Endothelial cell of umbilical vein (primary cell): ENCODE measurements at regions not wholly inside any gene's neighbourhood (a gene's known extent, or its start where the extent isn't known, plus 50 kb on each side); places are given as distances from the start of the nearest gene placed in this dataset.

Experiments
- BruUV-seq: library from RNA; stranded (reverse); fragments of 400-500 nt; replicated peaks from 2 replicates; lab custom pipeline; 2021; lab: Mats Ljungman, UMichigan
- CTCF ChIA-PET: fragments of 300-600, 350-600 bp; sonication (Branson Sonifier 250); formaldehyde crosslinking; loops from one replicate; lab custom pipeline; 2021; ENCODE audit warnings: antibody characterized with exemption, inconsistent platforms; lab: Charles Lee
- POLR2A ChIA-PET: fragments of 300-600, 350-600 bp; sonication (Branson Sonifier 250); formaldehyde crosslinking; loops from one replicate; lab custom pipeline; 2021; ENCODE audit warnings: antibody characterized with exemption, inconsistent platforms; lab: Charles Lee
- DNase-seq: peaks from one replicate; pipeline ENCODE4 v3.0.0-alpha.2; 2011; ENCODE audit warnings: low read depth, low spot score
- FAIRE-seq: peaks from 2 replicates; lab custom pipeline; 2011; peaks lifted over from hg19 to GRCh38; lab: Jason Lieb, UNC
- H2AFZ ChIP-seq: 2 replicates; pipeline ENCODE4 v1.6.0; 2012; ENCODE audit warnings: low read depth, low read length, control low read depth, inconsistent platforms
- H3K27ac ChIP-seq: 2 replicates; pipeline ENCODE4 v1.5.1; 2011; ENCODE audit warnings: low read depth, mild to moderate bottlenecking, control low read depth, low read length, moderate library complexity; ENCODE audit not compliant: insufficient read depth
- H3K27me3 ChIP-seq, 2 experiments: 2 replicates each; pipeline versions ENCODE4 v1.6.0 to v1.6.1; 2011; ENCODE audit warnings: low read length in 2 of 2, mixed read lengths in 1 of 2; ENCODE audit not compliant: control insufficient read depth in 2 of 2, insufficient read depth in 2 of 2
- H3K36me3 ChIP-seq, 2 experiments: 2 replicates in 1 of 2; 3 replicates in 1 of 2; pipeline ENCODE4 v1.5.1; 2011; ENCODE audit warnings: low read length in 2 of 2, mild to moderate bottlenecking in 1 of 2, moderate library complexity in 1 of 2; ENCODE audit not compliant: control insufficient read depth in 2 of 2, insufficient read depth in 2 of 2; ENCODE audit errors: extremely low read depth in 1 of 2
- H3K4me1 ChIP-seq: 3 replicates; pipeline ENCODE4 v1.5.1; 2011; ENCODE audit warnings: mild to moderate bottlenecking, low read length; ENCODE audit not compliant: control insufficient read depth, insufficient read depth; ENCODE audit errors: extremely low read depth
- H3K4me2 ChIP-seq: 2 replicates; pipeline ENCODE4 v1.6.1; 2011; ENCODE audit warnings: low read length, control low read depth, mixed read lengths; ENCODE audit not compliant: insufficient read depth
- H3K4me3 ChIP-seq, 3 experiments: fragments of 200-600 bp in 1 of 3; sonication (generic), shearing (Covaris generic) in 1 of 3; replicated peaks in 1 of 3; 2 replicates each; pipeline ENCODE4 v1.5.1; 2011 to 2016; ENCODE audit warnings: control low read depth in 3 of 3, low read length in 3 of 3, mild to moderate bottlenecking in 2 of 3, inconsistent platforms in 1 of 3, low read depth in 1 of 3, moderate library complexity in 1 of 3; ENCODE audit not compliant: insufficient read depth in 1 of 3
- H3K79me2 ChIP-seq: 2 replicates; pipeline ENCODE4 v1.6.0; 2012; ENCODE audit warnings: low read length, inconsistent platforms; ENCODE audit not compliant: control insufficient read depth, insufficient read depth
- H3K9ac ChIP-seq: replicated peaks from 2 replicates; pipeline ENCODE3; 2011; ENCODE audit warnings: low read length, control low read depth; ENCODE audit not compliant: insufficient read depth; ENCODE audit errors: extremely low read depth
- H3K9me1 ChIP-seq: replicated peaks from 3 replicates; pipeline ENCODE4 v1.6.0; 2011; ENCODE audit warnings: mild to moderate bottlenecking, low read length; ENCODE audit not compliant: control insufficient read depth, insufficient read depth; ENCODE audit errors: extremely low read depth
- H3K9me3 ChIP-seq: replicated peaks from 2 replicates; pipeline ENCODE4 v1.5.1; 2012; ENCODE audit warnings: low read length, inconsistent platforms; ENCODE audit not compliant: control insufficient read depth, insufficient read depth
- H4K20me1 ChIP-seq: replicated peaks from 2 replicates; pipeline ENCODE3; 2011; ENCODE audit warnings: mild to moderate bottlenecking, low read length; ENCODE audit not compliant: control insufficient read depth, insufficient read depth; ENCODE audit errors: extremely low read depth
- EZH2 ChIP-seq: IDR thresholded peaks from 2 replicates; pipeline ENCODE4 v1.6.1; 2012; ENCODE audit warnings: borderline replicate concordance, low read depth, mild to moderate bottlenecking, moderate library complexity, low read length, inconsistent platforms; ENCODE audit not compliant: severe bottlenecking
- FOS ChIP-seq: IDR thresholded peaks from 2 replicates; pipeline ENCODE4 v1.6.1; 2011; ENCODE audit warnings: mild to moderate bottlenecking, low read length, moderate library complexity, borderline replicate concordance; ENCODE audit not compliant: insufficient read depth
- GATA2 ChIP-seq: IDR thresholded peaks from 2 replicates; pipeline ENCODE4 v1.7.0; 2011; ENCODE audit warnings: low read depth, mild to moderate bottlenecking, moderate library complexity, mixed read lengths, low read length; ENCODE audit not compliant: insufficient read length, insufficient read depth
- JUN ChIP-seq: IDR thresholded peaks from 2 replicates; pipeline ENCODE4 v1.6.1; 2011; ENCODE audit warnings: borderline replicate concordance, low read depth; ENCODE audit not compliant: insufficient read length, insufficient read depth
- MYC ChIP-seq: IDR thresholded peaks from one replicate; pipeline ENCODE4 v1.6.1; 2011; ENCODE audit warnings: mild to moderate bottlenecking, low read depth, low read length
- POLR2A ChIP-seq: IDR thresholded peaks from 2 replicates; pipeline ENCODE4 v1.6.1; 2012; ENCODE audit warnings: low read depth, mild to moderate bottlenecking, control low read depth, low read length
- POLR2AphosphoS5 ChIP-seq: IDR thresholded peaks from 2 replicates; pipeline ENCODE4 v1.6.1; 2012; ENCODE audit warnings: low read depth, mild to moderate bottlenecking, control low read depth, low read length, moderate library complexity; ENCODE audit not compliant: insufficient read depth
- dilution Hi-C: fragments of 300-500 bp; cut with MboI; formaldehyde crosslinking; loops from one replicate; pipeline ENCODE4 v1.15.0; 2019; ENCODE audit warnings: low sequenced_read_pairs; ENCODE audit not compliant: extremely low pct_ligation_motif_present
- intact Hi-C: fragments of 100-400 bp; cut with micrococcal nuclease; formaldehyde crosslinking; loops from one replicate; pipeline ENCODE4 v1.10.0; 2022
- TF ChIP-seq, protein P1 (sequence below), 2 donors: IDR thresholded peaks; 1 replicate in 1 of 2; 2 replicates in 1 of 2; pipeline ENCODE4 v1.5.1; 2011; ENCODE audit warnings: low read length in 2 of 2, mild to moderate bottlenecking in 2 of 2, moderate library complexity in 2 of 2, control low read depth in 1 of 2, inconsistent platforms in 1 of 2, low read depth in 1 of 2; ENCODE audit not compliant: insufficient read depth in 1 of 2; ENCODE audit errors: extremely low read depth in 1 of 2
- TF ChIP-seq, protein P2 (sequence below): IDR thresholded peaks from 2 replicates; pipeline ENCODE4 v1.6.1; 2011; ENCODE audit not compliant: insufficient read depth, insufficient read length

DNA sequence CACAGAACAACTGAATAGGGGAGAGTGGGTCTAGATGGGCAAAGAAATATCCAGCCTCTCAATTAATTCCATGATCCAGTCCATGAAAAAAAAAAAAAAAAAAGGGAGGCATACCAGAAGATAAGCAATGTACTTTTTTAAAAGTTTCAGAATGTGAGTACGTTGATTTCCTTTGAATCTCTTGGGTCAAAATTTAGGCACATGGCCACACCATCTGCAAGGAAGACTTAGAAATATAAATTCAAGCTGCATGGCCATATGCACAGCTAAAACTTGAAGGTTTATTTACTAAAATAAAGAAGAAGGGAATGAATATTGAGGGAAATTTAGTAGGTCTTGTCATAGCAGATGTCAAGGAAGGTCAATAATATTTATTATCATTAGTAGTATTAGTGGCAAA lies 286.5 kb upstream of the CDH7 start:
- CTCF ChIA-PET = no interaction called here
- dilution Hi-C loops = no loop called here
- no peak overlapping the region for H3K27ac ChIP-seq
- H3K4me2 ChIP-seq = no peak overlapping the region
- no peak for TF ChIP-seq POLR2A
- no peak for TF ChIP-seq POLR2AphosphoS5
- TF ChIP-seq GATA2 = no peak
- TF ChIP-seq, protein P1, sequence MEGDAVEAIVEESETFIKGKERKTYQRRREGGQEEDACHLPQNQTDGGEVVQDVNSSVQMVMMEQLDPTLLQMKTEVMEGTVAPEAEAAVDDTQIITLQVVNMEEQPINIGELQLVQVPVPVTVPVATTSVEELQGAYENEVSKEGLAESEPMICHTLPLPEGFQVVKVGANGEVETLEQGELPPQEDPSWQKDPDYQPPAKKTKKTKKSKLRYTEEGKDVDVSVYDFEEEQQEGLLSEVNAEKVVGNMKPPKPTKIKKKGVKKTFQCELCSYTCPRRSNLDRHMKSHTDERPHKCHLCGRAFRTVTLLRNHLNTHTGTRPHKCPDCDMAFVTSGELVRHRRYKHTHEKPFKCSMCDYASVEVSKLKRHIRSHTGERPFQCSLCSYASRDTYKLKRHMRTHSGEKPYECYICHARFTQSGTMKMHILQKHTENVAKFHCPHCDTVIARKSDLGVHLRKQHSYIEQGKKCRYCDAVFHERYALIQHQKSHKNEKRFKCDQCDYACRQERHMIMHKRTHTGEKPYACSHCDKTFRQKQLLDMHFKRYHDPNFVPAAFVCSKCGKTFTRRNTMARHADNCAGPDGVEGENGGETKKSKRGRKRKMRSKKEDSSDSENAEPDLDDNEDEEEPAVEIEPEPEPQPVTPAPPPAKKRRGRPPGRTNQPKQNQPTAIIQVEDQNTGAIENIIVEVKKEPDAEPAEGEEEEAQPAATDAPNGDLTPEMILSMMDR (IDR thresholded peaks at IDR 0.05; ENCODE audit: extremely low read depth in 1 of 2, insufficient read depth in 1 of 2, low read depth in 1 of 2, low read length in 2 of 2) = no peak
- TF ChIP-seq MYC = no peak
- TF ChIP-seq EZH2 = no peak
- TF ChIP-seq JUN = no peak
- no peak for TF ChIP-seq FOS
- TF ChIP-seq, protein P2, sequence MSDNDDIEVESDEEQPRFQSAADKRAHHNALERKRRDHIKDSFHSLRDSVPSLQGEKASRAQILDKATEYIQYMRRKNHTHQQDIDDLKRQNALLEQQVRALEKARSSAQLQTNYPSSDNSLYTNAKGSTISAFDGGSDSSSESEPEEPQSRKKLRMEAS = no peak
- H4K20me1 ChIP-seq = no peaks in the 10 kb centered on the region
- POLR2A ChIA-PET = no interaction called here
- no peaks in the 10 kb centered on the region for H3K9me1 ChIP-seq
- H3K9ac ChIP-seq = no peak overlapping the region
- intact Hi-C loops = no loop called here
- H3K36me3 ChIP-seq = no peaks in the 10 kb centered on the region
- no peak overlapping the region for H2AFZ ChIP-seq
- BruUV-seq = no TSS peak
- FAIRE-seq = no peak
- no peak for DNase-seq
- H3K9me3 ChIP-seq = peaks cover 3% of the 10 kb centered on the region
- H3K4me3 ChIP-seq = no peak overlapping the region
- H3K79me2 ChIP-seq = no peaks in the 10 kb centered on the region
- H3K27me3 ChIP-seq = no peaks in the 10 kb centered on the region
- H3K4me1 ChIP-seq = no peaks in the 10 kb centered on the region
